SK-N-SH treated with all-trans-retinoic acid at 6 μM for 48 hours (cell line): ENCODE measurements at regions not wholly inside any gene's neighbourhood (a gene's known extent, or its start where the extent isn't known, plus 50 kb on each side); places are given as distances from the start of the nearest gene placed in this dataset.

ENCODE experiments used
- ARNTL ChIP-seq: fragments of 450-650 bp; formaldehyde crosslinking; IDR thresholded peaks from 2 replicates; pipeline ENCODE4 v1.5.0; 2020; ENCODE audit warnings: low read depth, mild to moderate bottlenecking, moderate library complexity, borderline replicate concordance
- BACH2 ChIP-seq: fragments of 250-450 bp; sonication (Bioruptor Pico); IDR thresholded peaks from 2 replicates; pipeline ENCODE4 v1.9.0; 2021; ENCODE audit warnings: mild to moderate bottlenecking, borderline replicate concordance
- GLIS3 ChIP-seq: fragments of 250-450 bp; sonication (Bioruptor Pico); IDR thresholded peaks from 2 replicates; pipeline ENCODE4 v1.5.0; 2020; ENCODE audit warnings: mild to moderate bottlenecking, moderate library complexity
- PATZ1 ChIP-seq: fragments of 250-450 bp; sonication (Bioruptor Pico); IDR thresholded peaks from 2 replicates; pipeline ENCODE4 v1.8.0; 2020; ENCODE audit warnings: mild to moderate bottlenecking, moderate library complexity, borderline replicate concordance
- POU6F1 ChIP-seq: fragments of 250-450 bp; sonication (Bioruptor Pico); IDR thresholded peaks from 2 replicates; pipeline ENCODE4 v1.8.0; 2021; ENCODE audit warnings: low read depth, mild to moderate bottlenecking, moderate library complexity, borderline replicate concordance
- TOX ChIP-seq: fragments of 250-450 bp; sonication (Bioruptor Pico); IDR thresholded peaks from 2 replicates; pipeline ENCODE4 v1.8.0; 2021; ENCODE audit warnings: mild to moderate bottlenecking, moderate library complexity, borderline replicate concordance
- ZNF565 ChIP-seq: fragments of 450-650 bp; formaldehyde crosslinking; conservative IDR thresholded peaks from 2 replicates; pipeline ENCODE4 v1.5.0; 2020; ENCODE audit warnings: low read depth, mild to moderate bottlenecking, moderate library complexity
- TF ChIP-seq, protein P1 (sequence below): fragments of 250-450 bp; sonication (Bioruptor Pico); IDR thresholded peaks from 2 replicates; pipeline ENCODE4 v1.5.1; 2020; ENCODE audit warnings: low read depth, mild to moderate bottlenecking, moderate library complexity

- TF ChIP-seq PATZ1, result no peak
- no peak for TF ChIP-seq POU6F1 (CRISPR knock-in tag)
- TF ChIP-seq BACH2 (CRISPR knock-in tag), result no peak
- TF ChIP-seq GLIS3 (CRISPR knock-in tag), result no peak
- TF ChIP-seq ARNTL (CRISPR knock-in tag), result no peak
- TF ChIP-seq, protein P1, sequence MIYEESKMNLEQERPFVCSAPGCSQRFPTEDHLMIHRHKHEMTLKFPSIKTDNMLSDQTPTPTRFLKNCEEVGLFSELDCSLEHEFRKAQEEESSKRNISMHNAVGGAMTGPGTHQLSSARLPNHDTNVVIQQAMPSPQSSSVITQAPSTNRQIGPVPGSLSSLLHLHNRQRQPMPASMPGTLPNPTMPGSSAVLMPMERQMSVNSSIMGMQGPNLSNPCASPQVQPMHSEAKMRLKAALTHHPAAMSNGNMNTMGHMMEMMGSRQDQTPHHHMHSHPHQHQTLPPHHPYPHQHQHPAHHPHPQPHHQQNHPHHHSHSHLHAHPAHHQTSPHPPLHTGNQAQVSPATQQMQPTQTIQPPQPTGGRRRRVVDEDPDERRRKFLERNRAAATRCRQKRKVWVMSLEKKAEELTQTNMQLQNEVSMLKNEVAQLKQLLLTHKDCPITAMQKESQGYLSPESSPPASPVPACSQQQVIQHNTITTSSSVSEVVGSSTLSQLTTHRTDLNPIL, result no peak
- no peak for TF ChIP-seq TOX (CRISPR knock-in tag)
- TF ChIP-seq ZNF565 (CRISPR knock-in tag), result no peak
Observed at GRCh38 chr11:34790620-34791019, 125.6 kb downstream of the APIP start.
